SIG-M5 treated with dmso at 0.1 percent for 504 hours (cell line): ENCODE measurements at regions not wholly inside any gene's neighbourhood (a gene's known extent, or its start where the extent isn't known, plus 50 kb on each side); places are given as distances from the start of the nearest gene placed in this dataset.
"Not testable (repeated sequence)": the region's sequence is repeated elsewhere in the genome, so short reads cannot be mapped to it uniquely, and the experiment has no call there.

Experiments
- DNase-seq: peaks from one replicate; lab custom pipeline; 2025; ENCODE audit not compliant: unreplicated experiment; lab: John Stamatoyannopoulos, UW

DNA sequence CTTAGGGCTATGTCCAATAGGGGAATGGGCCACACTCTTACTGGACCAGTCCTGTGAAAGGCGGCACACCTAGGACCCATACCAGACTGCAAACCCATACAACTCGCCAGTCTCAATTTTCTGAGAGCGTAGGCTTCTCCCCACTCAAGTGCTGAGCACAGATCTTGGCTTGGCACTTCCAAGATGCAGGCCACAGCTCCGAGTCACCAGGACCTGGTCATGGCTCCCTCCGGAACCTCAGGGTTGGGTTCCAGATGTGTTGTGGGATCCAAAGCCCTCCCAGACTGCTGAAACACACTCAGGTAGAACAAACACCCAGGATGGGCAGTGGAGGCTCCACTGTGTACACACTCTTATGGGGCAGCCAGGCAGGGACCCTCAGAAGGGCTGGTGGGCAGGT lies 103.3 kb downstream of the TMEM144 start:
- DNase-seq, result no peak

- DNase-seq, result no peak
These were observed 104.6 kb downstream of the TMEM144 start for GRCh38 chr4:158314756-158315487.

GRCh38 chr4:158315706-158316105 lies 105.4 kb downstream of the TMEM144 start:
- DNase-seq, result no peak

DNA sequence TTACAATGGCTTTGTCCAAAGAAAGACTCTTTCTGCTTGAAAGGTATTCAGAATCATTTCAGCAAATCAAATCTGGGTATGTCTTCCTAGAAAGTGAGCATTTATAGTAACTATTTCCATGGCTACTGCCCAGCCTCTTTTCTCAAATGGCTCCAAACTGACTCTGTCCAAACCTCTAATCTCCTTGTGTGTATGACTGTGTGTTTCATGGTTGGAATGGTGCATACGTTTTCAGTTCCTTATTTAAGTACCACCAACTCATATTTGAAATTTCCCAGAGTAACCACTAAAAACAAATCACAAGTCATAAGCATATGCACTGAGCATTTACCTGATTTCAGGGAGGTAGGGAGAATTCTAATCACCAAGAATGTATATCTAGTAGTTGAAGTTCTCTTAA lies 106.0 kb downstream of the TMEM144 start:
- no peak for DNase-seq

DNA sequence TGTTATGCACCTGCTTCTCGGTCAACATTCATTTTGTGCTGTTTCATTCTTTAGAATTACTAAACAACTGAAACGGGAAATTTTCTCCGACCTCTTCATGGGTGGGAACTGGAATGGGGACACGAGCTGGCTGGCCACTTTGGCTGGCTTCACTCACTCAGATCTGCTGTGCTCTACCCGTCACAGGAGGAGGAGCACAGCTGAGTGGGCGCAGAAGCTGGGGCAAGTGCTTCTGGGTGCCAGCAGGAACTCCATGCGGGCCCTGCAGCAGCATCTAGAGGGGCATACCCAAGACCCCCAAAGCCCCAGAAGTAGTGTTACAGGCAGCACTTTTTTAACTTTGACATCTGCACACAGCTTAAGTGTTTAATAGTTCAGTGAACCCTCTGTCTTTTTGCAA lies 109.6 kb downstream of the TMEM144 start:
- no peak for DNase-seq

GRCh38 chr4:158322109-158322508 lies 111.8 kb downstream of the TMEM144 start:
- DNase-seq, result no peak

DNA sequence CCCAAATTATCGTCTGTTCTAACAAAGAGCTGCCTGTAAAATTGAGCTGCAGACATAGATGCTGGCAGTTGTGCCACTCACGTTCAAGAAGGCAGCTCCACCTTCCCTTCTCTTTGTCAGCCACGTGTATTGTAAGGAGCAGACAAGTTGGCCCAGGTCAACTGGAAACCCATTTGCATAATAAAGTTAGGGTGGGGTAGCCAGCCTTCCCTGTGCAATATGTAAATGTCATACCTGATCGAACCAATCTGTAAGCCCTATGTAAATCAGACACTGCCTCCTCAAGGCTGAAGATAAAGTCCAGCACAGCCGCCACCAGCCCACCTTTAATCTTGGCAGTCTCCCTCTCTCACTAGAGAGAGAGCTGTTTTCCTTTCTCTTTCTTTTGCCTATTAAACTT lies 117.2 kb downstream of the TMEM144 start:
- DNase-seq, result peak; percentile 7

- no peak for DNase-seq
These were observed 121.6 kb downstream of the TMEM144 start for GRCh38 chr4:158331863-158332262.

DNA sequence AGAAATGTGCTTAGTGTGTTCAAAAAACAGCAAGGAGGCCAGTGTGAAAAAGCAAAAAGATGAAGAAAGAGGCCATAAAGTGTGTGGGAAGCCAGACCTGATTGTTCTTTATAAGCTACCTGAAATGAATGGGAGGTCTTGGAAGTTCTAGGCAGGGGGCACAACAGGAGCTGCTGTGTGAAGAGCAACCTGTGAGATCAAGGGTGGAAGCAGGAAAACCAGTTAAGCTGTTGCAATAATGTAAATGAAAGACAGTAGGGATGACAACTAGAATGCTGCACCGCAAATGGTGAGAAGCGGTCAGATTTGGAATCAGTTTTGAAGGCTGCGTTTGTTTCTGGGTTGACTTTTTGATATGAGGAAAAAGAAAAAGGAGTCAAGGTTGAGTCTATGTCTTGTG lies 123.5 kb downstream of the TMEM144 start:
- DNase-seq, result no peak

GRCh38 chr4:158341896-158342295 lies 131.6 kb downstream of the TMEM144 start:
- DNase-seq, result no peak

DNA sequence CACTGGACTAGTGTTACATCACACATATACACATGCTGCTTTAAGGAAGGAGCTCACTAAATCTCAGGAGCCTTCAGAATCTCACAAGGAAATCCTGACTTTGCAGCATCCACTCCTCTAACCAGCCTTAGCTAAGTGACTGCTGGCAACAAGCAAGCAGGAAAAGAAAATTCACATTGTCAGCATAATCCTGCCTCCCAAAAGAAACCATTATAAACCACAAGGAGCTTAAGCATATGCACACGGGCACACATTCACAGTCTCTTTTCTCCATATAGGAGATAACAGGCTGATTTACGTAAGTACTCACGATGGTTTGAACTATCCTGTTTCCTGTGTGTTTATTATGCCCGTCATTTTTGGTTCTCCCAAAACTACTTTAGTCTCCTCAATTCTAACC lies 136.3 kb downstream of the TMEM144 start:
- DNase-seq, result no peak

GRCh38 chr4:158347556-158347955 lies 137.3 kb downstream of the TMEM144 start:
- no peak for DNase-seq

DNA sequence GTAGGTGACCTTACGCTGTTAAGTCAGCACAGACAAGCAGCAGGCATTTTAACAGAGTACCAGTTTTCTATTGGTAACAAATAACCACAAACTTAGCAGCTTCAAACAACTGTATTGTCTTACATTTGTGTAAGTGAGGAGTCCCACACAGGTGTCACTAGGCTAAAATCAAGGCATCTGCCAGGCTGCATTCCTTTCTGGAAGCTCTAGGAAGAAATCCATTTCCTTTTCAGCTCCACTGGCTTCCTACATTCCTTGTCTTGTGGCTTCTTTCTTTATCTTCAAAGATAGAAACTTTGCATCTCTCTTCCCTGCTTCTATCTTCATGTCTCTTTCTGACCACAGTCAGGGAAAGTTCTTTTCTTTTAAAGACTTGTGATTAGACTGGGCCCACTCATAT lies 139.9 kb downstream of the TMEM144 start:
- no peak for DNase-seq

GRCh38 chr4:158353541-158354304 lies 143.4 kb downstream of the TMEM144 start:
- no peak for DNase-seq

DNA sequence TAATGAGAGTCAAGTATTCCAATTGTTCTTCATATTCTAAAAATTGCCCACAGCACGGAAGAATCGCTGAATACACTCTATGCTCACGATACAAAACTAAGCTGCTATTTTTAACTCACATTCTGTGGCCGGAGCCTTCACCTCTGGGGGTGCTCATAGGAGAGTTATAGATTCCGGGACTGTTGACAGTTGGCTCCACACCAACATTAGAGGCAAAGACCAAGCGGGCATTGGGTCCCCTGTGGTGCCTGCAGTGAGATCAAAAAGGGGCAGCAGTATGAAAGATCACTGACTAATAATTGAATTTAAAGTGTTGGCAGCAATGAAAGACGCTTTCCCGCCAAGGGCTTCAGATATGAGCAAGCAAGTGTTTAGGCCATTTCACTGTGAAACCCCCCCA lies 146.0 kb downstream of the TMEM144 start:
- no peak for DNase-seq

DNA sequence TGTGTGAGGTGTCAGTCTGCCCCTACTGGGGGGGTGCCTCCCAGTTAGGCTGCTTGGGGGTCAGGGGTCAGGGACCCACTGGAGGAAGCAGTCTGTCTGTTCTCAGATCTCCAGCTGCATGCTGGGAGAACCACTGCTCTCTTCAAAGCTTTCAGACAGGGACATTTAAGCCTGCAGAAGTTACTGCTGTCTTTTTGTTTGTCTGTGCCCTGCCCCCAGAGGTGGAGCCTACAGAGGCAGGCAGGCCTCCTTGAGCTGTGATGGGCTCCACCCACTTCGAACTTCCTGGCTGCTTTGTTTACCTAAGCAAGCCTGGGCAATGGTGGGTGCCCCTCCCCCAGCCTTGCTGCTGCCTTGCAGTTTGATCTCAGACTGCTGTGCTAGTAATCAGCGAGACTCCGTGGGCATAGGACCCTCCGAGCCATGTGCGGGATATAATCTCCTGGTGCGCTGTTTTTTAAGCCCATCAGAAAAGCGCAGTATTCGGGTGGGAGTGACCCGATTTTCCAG lies 153.7 kb upstream of the RXFP1 start:
- not testable (repeated sequence) for DNase-seq

DNA sequence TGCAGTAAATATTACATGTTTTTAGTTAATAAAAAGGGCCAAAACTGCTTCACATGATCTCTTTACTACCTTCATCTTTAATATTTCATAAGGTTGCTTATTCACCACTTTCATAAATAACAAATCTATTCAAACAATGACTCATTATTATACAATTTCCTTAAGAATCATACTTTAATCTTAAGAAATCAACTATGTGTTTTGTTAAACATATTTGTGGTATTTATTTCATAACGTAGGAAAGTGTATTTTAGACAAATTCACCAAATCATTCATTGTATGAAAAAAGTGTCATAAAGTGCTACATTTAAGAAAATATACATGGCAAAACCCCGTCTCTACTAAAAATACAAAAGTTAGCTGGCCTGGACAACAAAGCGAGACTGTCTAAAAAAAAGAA lies 150.5 kb upstream of the RXFP1 start:
- DNase-seq, result no peak

DNA sequence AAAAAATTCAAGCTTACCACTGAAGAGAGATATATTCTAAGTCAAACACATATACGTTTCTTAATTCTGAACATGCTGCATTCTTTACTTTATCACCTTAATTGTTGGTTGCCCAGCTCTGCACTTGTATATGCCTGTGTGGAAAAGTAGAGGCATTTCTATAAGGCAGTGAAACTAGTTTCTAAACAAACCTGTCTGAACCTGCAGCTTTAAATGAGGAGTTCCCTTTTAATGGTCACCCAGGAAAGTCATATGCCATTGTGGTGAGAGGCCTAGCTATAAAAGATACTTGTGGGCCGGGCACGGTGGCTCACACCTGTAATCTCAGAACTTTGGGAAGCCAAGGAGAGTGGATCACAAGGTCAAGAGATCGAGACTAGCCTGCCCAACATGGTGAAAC lies 147.4 kb upstream of the RXFP1 start:
- DNase-seq, result no peak

- no peak for DNase-seq
These were observed 145.4 kb upstream of the RXFP1 start for GRCh38 chr4:158376106-158376840.

GRCh38 chr4:158384414-158384813 lies 137.3 kb upstream of the RXFP1 start:
- no peak for DNase-seq

DNA sequence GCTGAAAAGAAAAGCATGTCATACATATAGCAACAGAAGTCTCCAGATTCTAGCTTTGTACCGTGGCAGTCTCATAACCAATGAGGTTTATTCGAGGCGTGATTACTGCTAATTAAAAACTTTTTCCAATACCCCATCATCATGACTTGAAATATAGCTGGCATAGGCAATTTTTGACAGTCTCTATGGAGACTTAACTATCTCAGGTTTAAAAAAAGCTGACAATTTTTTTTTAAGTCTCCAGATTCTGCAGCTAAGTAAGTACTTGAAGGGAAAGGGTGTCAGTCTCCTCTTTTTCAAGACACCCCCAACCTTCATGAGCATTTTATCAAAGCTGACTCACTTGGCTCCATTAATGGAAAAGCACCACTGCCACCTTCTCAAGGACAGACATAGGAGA lies 126.3 kb upstream of the RXFP1 start:
- no peak for DNase-seq

DNA sequence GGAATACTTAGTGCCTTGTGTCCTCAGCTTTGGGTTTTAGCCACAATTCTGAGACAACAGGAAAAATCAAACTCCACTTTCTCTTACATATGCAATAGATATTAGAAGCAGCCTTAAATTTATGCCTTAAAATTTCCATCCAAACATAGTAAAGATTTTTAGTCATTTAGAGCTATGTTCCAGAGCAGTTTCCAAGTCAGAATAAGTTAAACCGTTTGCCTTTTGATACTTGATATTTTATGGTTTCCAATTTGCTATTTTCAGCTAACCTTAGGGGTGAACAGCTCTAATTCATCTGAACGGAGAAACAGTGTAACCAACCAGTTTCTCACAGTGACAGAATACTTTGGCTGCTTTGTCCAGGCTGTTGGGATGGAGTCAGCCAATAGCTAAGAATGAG lies 125.8 kb upstream of the RXFP1 start:
- DNase-seq, result no peak
